Stimulated activated CD4-positive, alpha-beta T cell treated with anti-CD3 and anti-CD28 coated beads, Interleukin-2, amount 100 ng/mL, for 48 hours (primary cell): ENCODE measurements at regions not wholly inside any gene's neighbourhood (a gene's known extent, or its start where the extent isn't known, plus 50 kb on each side); places are given as distances from the start of the nearest gene placed in this dataset.
"Not testable (repeated sequence)": the region's sequence is repeated elsewhere in the genome, so short reads cannot be mapped to it uniquely, and the experiment has no call there.

Experiments used
- DNase-seq, 2 donors: peaks; one replicate each; pipeline ENCODE4 v3.0.0-alpha.2; 2020

- no peak for DNase-seq
Observed at GRCh38 chr2:239736358-239737143, 288.6 kb downstream of the NDUFA10 start.

GRCh38 chr2:239735829-239736357 is 289.2 kb downstream of the NDUFA10 start:
- DNase-seq, result no peak

DNA sequence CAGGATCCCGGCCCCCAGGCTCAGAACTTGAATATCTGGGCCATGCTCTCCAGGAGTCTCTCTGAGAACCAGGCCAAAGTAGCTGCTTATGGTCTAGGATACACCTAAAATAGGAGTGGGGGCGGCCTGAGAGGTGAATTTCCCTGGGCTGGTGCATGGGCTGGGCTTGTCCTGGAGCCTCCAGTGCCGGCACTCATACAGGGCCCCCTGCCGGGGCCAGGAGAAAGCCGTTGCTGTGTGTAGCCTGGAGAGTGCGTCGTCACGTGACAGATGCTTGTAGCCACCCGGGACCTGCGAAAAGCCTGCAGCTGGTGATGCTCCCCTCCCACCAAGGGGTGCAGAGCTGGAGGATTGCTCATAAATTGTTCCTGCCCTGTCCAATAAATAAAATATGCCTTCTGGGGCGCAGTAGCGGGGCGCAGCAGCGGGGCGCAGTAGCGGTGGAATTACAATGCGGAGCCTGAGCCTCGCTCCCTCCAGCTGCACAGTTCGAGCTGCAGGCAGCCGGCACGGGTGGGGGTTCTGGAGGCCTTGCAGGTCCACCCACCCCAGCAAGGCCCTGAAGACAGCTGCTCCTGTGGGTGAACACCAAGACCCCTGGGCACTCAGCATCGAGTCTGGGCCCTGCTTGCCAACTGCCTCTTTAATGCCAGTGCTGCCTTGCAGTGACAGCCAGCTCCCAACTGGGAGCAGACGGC is 289.9 kb downstream of the NDUFA10 start:
- no peak for DNase-seq

- no peak for DNase-seq
Observed at GRCh38 chr2:239734436-239735005, 290.6 kb downstream of the NDUFA10 start.

GRCh38 chr2:239732666-239733010 is 292.5 kb downstream of the NDUFA10 start:
- no peak for DNase-seq

GRCh38 chr2:239731998-239732665 is 293.0 kb downstream of the NDUFA10 start:
- no peak for DNase-seq

GRCh38 chr2:239731422-239731821 is 293.7 kb downstream of the NDUFA10 start:
- DNase-seq, result no peak

DNA sequence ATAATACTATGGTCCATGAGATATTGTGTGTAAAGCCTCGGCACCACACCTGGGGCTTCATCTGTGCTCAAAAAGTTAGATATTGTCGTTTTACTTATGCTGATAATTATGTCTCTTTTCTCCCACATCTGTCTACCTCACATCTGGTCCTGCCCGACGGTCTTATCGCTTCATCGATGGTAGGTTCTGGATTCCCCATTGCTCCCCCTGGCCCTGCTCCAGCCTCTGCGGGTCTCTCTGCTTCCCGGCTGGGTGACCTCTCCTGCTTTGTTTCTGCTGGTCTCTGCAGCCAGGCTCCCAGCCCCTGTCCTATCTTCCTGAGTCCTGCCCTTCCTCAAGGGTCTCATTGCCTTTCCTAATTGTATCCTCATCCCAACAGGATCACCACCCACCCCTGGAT is 294.2 kb downstream of the NDUFA10 start:
- no peak for DNase-seq

DNA sequence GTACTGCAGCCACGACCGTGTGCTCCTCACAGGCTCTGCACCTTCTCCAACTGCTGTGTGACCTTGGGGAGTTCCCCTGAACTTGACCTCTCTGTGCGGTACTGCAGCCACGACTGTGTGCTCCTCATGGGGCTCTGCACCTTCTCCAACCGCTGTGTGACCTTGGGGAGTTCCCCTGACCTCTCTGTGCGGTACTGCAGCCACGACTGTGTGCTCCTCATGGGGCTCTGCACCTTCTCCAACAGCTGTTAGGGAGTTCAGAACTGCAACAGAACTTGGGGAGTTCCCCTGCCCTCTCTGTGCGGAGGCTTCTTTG is 294.6 kb downstream of the NDUFA10 start:
- not testable (repeated sequence) for DNase-seq

DNA sequence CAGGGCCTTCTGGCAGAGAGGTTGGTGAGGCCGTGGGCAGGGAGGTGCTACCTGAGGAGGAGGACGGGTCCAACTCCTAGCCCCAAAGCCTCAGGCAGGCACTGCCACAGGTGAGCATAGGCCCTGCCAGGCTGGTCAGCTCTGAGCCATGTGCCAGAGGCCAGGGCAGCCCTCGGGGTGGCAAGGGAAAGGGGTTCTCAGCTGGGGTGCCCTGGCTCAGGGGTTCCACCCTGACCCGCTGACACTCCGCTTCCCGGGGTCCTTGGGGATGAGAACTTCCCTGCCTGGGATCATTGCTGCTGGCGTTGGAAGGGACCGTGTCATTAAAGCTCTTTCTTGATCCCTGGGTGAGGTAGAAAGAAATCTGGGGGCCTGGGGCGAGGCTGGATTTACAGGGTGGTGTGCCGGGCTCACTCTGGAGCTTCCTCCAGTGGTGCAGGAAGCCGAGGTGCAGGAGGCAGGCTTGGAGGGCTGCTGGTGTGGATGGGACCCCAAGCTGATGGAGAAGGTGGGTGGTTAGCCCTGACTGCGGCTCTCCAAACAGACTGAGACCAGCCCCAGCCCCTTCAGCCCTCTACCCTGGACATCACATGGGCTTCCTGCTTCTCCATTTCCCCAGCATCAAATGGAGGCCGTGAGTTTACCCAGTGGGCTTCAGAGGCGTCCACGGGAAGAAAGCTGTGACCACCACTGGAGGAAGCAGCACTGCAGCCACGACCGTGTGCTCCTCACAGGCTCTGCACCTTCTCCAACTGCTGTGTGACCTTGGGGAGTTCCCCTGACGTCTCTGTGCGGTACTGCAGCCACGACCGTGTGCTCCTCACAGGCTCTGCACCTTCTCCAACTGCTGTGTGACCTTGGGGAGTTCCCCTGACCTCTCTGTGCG is 295.2 kb downstream of the NDUFA10 start:
- DNase-seq, result no peak

DNA sequence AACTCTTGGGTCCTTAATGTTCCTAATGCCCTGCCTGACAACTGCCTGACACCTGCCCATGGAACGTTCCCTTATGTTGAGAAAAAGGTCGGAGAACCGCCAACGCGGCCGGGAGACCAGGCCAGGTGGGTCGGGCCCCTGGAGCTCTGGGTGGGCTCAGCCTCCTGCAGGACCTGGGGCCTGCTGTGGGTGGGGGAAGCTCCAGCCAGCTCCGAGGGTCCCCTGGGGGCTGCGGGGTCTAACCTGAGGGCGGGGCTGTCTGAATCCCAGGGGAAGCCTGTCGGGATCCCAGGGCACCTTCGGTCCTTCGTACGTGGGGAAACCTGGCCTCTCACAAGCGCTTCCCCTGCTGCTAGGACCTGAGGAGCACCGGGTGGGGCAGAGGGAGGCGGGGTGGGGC is 296.0 kb downstream of the NDUFA10 start:
- no peak for DNase-seq

DNA sequence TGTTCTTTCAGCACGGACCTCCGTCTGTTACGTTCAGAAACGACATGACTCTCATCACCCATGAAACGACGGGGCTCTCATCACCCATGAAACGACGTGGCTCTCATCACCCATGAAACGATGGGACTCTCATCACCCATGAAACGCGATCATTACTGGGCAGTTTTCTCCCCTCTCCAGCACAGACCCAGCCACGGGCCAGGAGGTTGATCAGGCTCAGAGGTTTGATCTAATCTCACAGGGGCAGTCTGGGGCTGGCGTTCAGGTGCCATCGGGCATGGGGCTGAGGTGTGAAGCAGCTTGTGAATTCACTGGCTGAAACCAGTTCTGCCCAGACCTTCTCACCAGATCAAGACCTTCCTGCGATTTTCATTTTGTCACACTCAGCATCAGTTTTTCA is 296.4 kb downstream of the NDUFA10 start:
- no peak for DNase-seq

DNA sequence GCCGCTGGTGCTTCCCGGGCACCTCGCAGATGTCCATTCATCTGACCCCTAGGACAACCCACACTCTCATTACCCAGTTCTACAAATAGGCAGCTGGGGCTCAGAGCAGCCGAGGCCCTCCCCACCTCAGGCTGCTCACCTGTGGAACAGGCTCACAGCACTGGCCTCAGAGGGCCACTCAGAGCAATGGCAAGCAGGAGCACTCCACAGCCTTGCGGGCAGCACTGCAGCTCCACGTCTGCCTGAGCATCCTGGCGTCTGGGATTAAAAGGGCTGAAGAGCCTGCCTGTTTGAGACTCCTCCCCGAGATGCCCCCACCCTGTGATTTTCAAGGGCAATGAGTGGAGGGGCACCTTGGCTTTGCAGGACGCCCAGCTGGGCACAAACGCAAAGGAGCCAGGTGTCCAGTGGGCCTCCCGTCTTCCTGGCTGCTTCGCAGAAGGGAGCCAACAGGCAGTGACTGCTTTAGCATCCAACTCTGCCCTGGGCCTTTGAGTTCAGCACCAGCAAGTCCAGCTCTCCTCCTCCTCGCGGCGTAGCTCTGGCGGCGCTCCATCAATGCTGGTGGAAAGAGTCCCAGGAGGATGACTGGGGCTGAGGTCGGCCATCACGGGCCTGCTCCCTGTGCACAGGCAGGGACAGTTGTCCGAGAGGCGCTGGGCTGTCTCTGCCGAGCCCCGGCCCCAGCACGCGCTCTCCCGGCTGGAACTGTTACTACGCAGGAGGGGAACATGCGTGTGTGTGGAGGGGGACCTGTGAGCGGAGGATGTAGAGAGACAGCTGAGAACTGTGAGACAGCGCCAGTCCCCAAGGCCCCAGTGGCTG is 297.2 kb downstream of the NDUFA10 start:
- no peak for DNase-seq

- DNase-seq, result no peak
Observed at GRCh38 chr2:239727182-239727775, 297.9 kb downstream of the NDUFA10 start.

GRCh38 chr2:239726631-239727181 is 298.4 kb downstream of the NDUFA10 start:
- DNase-seq, result no peak

DNA sequence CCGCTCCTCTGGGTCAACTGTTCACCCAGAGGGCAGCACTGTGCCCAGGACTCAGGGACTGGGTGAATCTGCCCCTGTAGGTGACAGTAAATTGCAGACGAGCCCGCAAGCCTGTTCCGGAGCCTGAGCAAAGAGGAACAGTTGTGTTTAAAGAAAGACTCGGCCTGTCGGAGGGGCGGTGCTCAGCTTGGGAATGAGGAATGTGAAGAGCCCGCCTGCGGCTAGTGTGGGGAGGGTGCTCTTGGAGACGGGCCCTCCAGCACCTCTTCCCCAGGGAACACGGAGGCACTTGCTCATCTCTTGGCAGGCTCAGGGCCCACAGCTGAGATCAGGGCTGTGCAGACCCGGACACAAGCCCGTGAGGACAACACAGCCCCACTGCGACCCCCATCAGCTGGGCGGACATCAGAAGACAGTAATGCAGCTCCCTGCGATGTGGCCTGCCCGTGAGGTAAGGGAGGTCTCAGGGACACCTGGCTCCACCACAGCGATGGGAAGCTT is 299.0 kb downstream of the NDUFA10 start:
- DNase-seq, result no peak

DNA sequence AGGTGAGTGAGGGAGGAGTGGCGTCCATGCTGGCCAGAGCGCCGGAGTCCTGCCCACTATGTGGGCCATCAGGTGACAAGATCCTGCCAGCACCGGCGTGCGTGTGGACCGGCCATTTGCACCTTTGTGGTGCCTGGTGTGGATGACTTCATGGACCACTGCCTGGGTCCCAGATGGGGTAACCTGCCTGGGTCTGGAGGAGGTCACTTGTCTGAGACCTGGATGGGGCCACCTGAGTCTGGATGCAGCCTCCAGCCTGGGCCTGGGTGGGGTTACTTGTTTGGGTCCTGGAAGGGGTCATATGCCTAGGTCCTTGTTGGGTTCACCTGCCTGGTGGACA is 299.6 kb downstream of the NDUFA10 start:
- DNase-seq, result no peak

GRCh38 chr2:239724851-239725550 is 300.1 kb downstream of the NDUFA10 start:
- no peak for DNase-seq

DNA sequence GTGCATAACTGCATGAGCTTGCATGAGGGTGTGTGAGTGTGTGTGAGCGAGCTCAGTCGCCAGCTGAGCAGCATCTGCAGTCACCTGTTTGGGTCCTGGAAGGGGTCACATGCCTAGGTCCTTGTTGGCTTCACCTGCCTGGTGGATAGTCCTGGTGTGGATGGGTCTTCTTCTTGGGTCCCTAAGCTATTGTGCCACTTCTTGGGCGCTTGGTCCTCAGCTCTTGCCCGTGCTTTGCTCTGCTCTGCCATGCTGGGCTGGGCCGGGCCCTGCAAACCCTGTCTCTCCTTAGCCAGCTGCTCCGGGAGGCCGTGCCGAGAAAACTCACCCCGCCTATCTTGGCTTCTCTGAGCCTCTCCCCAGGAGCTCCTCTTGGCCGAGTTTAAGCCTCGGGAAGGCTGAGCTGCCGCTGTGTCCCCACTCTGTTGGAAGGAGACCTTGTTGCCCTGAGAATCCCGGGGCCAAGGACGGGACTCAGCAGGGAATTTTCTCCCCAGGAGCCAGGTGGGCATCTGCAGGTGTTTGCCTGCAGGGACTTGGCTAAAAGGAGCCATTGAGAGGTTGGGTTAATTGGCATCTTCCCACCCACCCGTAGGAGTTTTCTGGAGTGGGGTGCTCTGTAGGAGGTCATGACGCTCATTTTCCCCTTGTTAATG is 300.8 kb downstream of the NDUFA10 start:
- no peak for DNase-seq
